ENCODE measurements at regions not wholly inside any gene's neighbourhood (a gene's known extent, or its start where the extent isn't known, plus 50 kb on each side); places are given as distances from the start of the nearest gene placed in this dataset.
"Not testable (repeated sequence)": the region's sequence is repeated elsewhere in the genome, so short reads cannot be mapped to it uniquely, and the experiment has no call there.

GRCh38 chr4:20020056-20020455 lies 231.6 kb upstream of the SLIT2 start:
- no peaks in the 10 kb centered on the region; the same call in 1 of the 2 replicates for H3K9me3 ChIP-seq (ENCODE audit: control insufficient read depth, insufficient read depth, low read length)
- H3K27me3 ChIP-seq (ENCODE audit: control insufficient read depth, insufficient read depth, low read length), result no peaks in the 10 kb centered on the region
- ChIA-PET POLR2A (no interaction called here), CTCF (interaction anchor here (0.7 kb wide), 1 partner anchor 228 kb away, joined by 3 read pairs; no protein-coding TSS in a partner anchor)
- no peak overlapping the region for H3K4me3 ChIP-seq (ENCODE audit: low read depth, low read length)
- H3K27ac ChIP-seq (ENCODE audit: low read depth, low read length), result no peak overlapping the region
- no peak for TF ChIP-seq CTCF (IDR thresholded peaks at IDR 0.05; ENCODE audit: low read depth, low read length)
- DNase-seq (ENCODE audit: low read depth, low spot score), result no peak

- Histone ChIP-seq H3K4me3 (ENCODE audit: low read depth, low read length) (no peak overlapping the region), H3K27ac (ENCODE audit: low read depth, low read length) (no peak overlapping the region), H3K27me3 (ENCODE audit: control insufficient read depth, insufficient read depth, low read length) (no peaks in the 10 kb centered on the region), H3K9me3 (ENCODE audit: control insufficient read depth, insufficient read depth, low read length) (no peaks in the 10 kb centered on the region; the same call in 1 of the 2 replicates)
- ChIA-PET POLR2A (no interaction called here), CTCF (interaction anchor here (0.7 kb wide), 1 partner anchor 229 kb away, joined by 3 read pairs; no protein-coding TSS in a partner anchor)
- DNase-seq (ENCODE audit: low read depth, low spot score), result no peak
- TF ChIP-seq CTCF (IDR thresholded peaks at IDR 0.05; ENCODE audit: low read depth, low read length), result no peak
Measured at GRCh38 chr4:20019310-20020015, 232.2 kb upstream of the SLIT2 start.

- no peak for TF ChIP-seq CTCF (IDR thresholded peaks at IDR 0.05; ENCODE audit: low read depth, low read length)
- POLR2A ChIA-PET, result interaction anchor here (0.6 kb wide), 1 partner anchor 231 kb away, joined by 3 read pairs; no protein-coding TSS in a partner anchor
- DNase-seq (ENCODE audit: low read depth, low spot score), result no peak
- H3K27ac ChIP-seq (ENCODE audit: low read depth, low read length), result no peak overlapping the region
- no peaks in the 10 kb centered on the region for H3K27me3 ChIP-seq (ENCODE audit: control insufficient read depth, insufficient read depth, low read length)
- CTCF ChIA-PET, result interaction anchor here (0.7 kb wide), 1 partner anchor 282 kb away, joined by 4 read pairs; no protein-coding TSS in a partner anchor
- no peak overlapping the region for H3K4me3 ChIP-seq (ENCODE audit: low read depth, low read length)
- no peaks in the 10 kb centered on the region for H3K9me3 ChIP-seq (ENCODE audit: control insufficient read depth, insufficient read depth, low read length)
Measured at GRCh38 chr4:20017777-20018115, 234.0 kb upstream of the SLIT2 start.

DNA sequence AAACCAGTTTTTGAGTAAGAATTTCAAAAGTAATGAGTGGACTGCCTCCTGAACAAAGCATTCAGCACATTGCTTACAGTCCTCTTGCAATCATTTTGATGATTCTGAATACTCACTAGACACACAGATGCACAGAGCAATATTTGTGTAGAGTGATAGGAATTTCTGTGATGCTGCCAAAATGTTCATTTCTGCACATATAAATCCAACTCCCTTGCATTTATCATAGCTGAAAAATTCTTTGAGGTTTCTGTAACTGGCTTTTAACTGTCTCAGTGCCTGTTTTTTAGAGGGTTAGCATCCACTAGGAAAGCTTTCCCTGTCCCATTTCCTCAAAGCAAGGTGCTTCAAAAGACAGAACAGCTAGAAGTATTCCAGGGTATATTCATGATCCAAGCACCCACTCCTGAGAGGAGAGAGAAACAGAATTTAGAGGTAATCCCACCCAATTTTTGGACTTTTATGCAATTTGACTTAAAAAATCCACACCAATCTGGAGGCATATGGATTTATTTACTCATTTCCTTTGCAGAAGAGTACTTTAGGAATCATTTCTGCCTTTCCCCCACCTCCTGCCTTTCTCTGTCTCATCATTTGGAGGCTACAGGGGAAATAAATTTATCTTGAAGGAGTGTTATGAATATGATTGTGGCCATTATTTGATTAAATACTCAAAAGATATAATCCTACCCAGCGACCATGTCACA lies 234.5 kb upstream of the SLIT2 start:
- Histone ChIP-seq H3K27me3 (ENCODE audit: control insufficient read depth, insufficient read depth, low read length) (no peaks in the 10 kb centered on the region), H3K9me3 (ENCODE audit: control insufficient read depth, insufficient read depth, low read length) (no peaks in the 10 kb centered on the region), H3K27ac (ENCODE audit: low read depth, low read length) (no peak overlapping the region), H3K4me3 (ENCODE audit: low read depth, low read length) (no peak overlapping the region)
- peak; percentile 38 for DNase-seq (ENCODE audit: low read depth, low spot score)
- no peak for TF ChIP-seq CTCF (IDR thresholded peaks at IDR 0.05; ENCODE audit: low read depth, low read length)
- ChIA-PET POLR2A (interaction anchor here (0.6 kb wide), 1 partner anchor 231 kb away, joined by 3 read pairs; no protein-coding TSS in a partner anchor), CTCF (no interaction called here)

- DNase-seq (ENCODE audit: low read depth, low spot score), result peak; percentile 51
- Histone ChIP-seq H3K27ac (ENCODE audit: low read depth, low read length) (peak overlapping the region; percentile 11), H3K4me3 (ENCODE audit: low read depth, low read length) (no peak overlapping the region), H3K9me3 (ENCODE audit: control insufficient read depth, insufficient read depth, low read length) (no peaks in the 10 kb centered on the region), H3K27me3 (ENCODE audit: control insufficient read depth, insufficient read depth, low read length) (no peaks in the 10 kb centered on the region)
- CTCF ChIA-PET, result no interaction called here
- POLR2A ChIA-PET, result no interaction called here
- no peak for TF ChIP-seq CTCF (IDR thresholded peaks at IDR 0.05; ENCODE audit: low read depth, low read length)
Measured at GRCh38 chr4:20015636-20016224, 236.0 kb upstream of the SLIT2 start.

DNA sequence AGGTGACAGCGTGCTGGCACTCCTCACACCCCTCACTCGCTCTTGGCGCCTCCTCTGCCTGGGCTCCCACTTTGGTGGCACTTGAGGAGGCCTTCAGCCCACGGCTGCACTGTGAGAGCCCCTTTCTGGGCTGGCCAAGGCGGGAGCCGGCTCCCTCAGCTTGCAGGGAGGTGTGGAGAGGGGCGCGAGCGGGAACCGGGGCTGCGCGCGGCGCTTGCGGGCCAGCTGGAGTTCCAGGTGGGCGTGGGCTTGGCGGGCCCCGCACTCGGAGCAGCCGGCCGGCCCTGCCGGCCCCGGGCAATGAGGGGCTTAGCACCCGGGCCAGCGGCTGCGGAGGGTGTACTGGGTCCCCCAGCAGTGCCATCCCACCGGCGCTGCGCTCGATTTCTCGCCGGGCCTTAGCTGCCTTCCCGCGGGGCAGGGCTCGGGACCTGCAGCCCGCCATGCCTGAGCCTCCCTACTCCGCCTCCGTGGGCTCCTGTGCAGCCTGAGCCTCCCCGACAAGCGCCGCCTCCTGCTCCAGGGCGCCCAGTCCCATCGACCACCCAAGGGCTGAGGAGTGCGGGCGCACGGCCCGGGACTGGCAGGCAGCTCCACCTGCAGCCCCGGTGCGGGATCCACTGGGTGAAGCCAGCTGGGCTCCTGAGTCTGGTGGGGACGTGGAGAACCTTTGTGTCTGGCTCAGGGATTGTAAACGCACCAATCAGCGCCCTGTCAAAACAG lies 247.7 kb upstream of the SLIT2 start:
- H3K9me3 ChIP-seq (ENCODE audit: control insufficient read depth, insufficient read depth, low read length); H3K4me3 ChIP-seq (ENCODE audit: low read depth, low read length); CTCF ChIA-PET; H3K27ac ChIP-seq (ENCODE audit: low read depth, low read length); H3K27me3 ChIP-seq (ENCODE audit: control insufficient read depth, insufficient read depth, low read length); DNase-seq (ENCODE audit: low read depth, low spot score); POLR2A ChIA-PET: not testable (repeated sequence)
